ENCODE measurements at regions not wholly inside any gene's neighbourhood (a gene's known extent, or its start where the extent isn't known, plus 50 kb on each side); places are given as distances from the start of the nearest gene placed in this dataset.

GRCh38 chr5:143600396-143601075, 197.1 kb upstream of the NR3C1 start:
- Histone ChIP-seq H3K79me2 (ENCODE audit: low read length) (no peaks in the 10 kb centered on the region), H3K4me3 (ENCODE audit: low read length) (no peak overlapping the region), H3K36me3 (replicated peaks; ENCODE audit: insufficient read depth, low read length) (no peaks in the 10 kb centered on the region), H3K4me1 (ENCODE audit: low read length) (peaks cover 20% of the 10 kb centered on the region), H3K9me2 (replicated peaks; ENCODE audit: insufficient read depth, low read length) (no peaks in the 10 kb centered on the region), H2AFZ (ENCODE audit: low read length) (no peak overlapping the region), H3K4me2 (ENCODE audit: low read depth, low read length) (no peak overlapping the region), H3F3A (ENCODE audit: insufficient read depth, low read length) (0 out of 2 replicates have a peak, but pooled peaks cover under 1% of the 10 kb centered on the region), H3K27me3 (replicated peaks; ENCODE audit: insufficient read depth, low read length) (no peaks in the 10 kb centered on the region), H4K20me1 (ENCODE audit: insufficient read depth, low read length) (no peaks in the 10 kb centered on the region), H3K9ac (ENCODE audit: low read length) (no peak overlapping the region), H3K9me3 (replicated peaks; ENCODE audit: insufficient read depth, low read length) (no peaks in the 10 kb centered on the region), H3K27ac (ENCODE audit: low read length) (no peak overlapping the region)
- TF ChIP-seq CTCF (IDR thresholded peaks at IDR 0.05; ENCODE audit: low read length) (no peak), EZH2phosphoT487 (IDR thresholded peaks at IDR 0.05; ENCODE audit: low read length) (no peak), EZH2 (optimal IDR thresholded peaks at IDR 0.05; ENCODE audit: low read depth, low read length) (no peak)
- no peak for DNase-seq

GRCh38 chr5:143599474-143599873, 196.0 kb upstream of the NR3C1 start:
- Histone ChIP-seq H4K20me1 (ENCODE audit: insufficient read depth, low read length) (no peaks in the 10 kb centered on the region), H3K79me2 (ENCODE audit: low read length) (no peaks in the 10 kb centered on the region), H3K4me2 (ENCODE audit: low read depth, low read length) (no peak overlapping the region), H3K9me3 (replicated peaks; ENCODE audit: insufficient read depth, low read length) (no peaks in the 10 kb centered on the region), H3K4me1 (ENCODE audit: low read length) (peaks cover 20% of the 10 kb centered on the region), H3K27me3 (replicated peaks; ENCODE audit: insufficient read depth, low read length) (no peaks in the 10 kb centered on the region), H3K36me3 (replicated peaks; ENCODE audit: insufficient read depth, low read length) (no peaks in the 10 kb centered on the region), H3K9me2 (replicated peaks; ENCODE audit: insufficient read depth, low read length) (no peaks in the 10 kb centered on the region), H3F3A (ENCODE audit: insufficient read depth, low read length) (peaks cover 6% of the 10 kb centered on the region), H3K4me3 (ENCODE audit: low read length) (no peak overlapping the region), H3K9ac (ENCODE audit: low read length) (no peak overlapping the region), H3K27ac (ENCODE audit: low read length) (no peak overlapping the region), H2AFZ (ENCODE audit: low read length) (no peak overlapping the region)
- no peak for DNase-seq
- TF ChIP-seq EZH2 (optimal IDR thresholded peaks at IDR 0.05; ENCODE audit: low read depth, low read length) (no peak), EZH2phosphoT487 (IDR thresholded peaks at IDR 0.05; ENCODE audit: low read length) (no peak), CTCF (IDR thresholded peaks at IDR 0.05; ENCODE audit: low read length) (no peak)

- Histone ChIP-seq H3K4me3 (ENCODE audit: low read length) (no peak overlapping the region), H3F3A (ENCODE audit: insufficient read depth, low read length) (peaks cover 29% of the 10 kb centered on the region), H3K9ac (ENCODE audit: low read length) (no peak overlapping the region), H3K79me2 (ENCODE audit: low read length) (peaks cover 3% of the 10 kb centered on the region; the same call in 1 of the 2 replicates), H3K9me3 (replicated peaks; ENCODE audit: insufficient read depth, low read length) (no peaks in the 10 kb centered on the region), H3K9me2 (replicated peaks; ENCODE audit: insufficient read depth, low read length) (no peaks in the 10 kb centered on the region), H3K4me2 (ENCODE audit: low read depth, low read length) (no peak overlapping the region), H3K4me1 (ENCODE audit: low read length) (peaks cover 43% of the 10 kb centered on the region), H4K20me1 (ENCODE audit: insufficient read depth, low read length) (no peaks in the 10 kb centered on the region), H3K36me3 (replicated peaks; ENCODE audit: insufficient read depth, low read length) (no peaks in the 10 kb centered on the region), H3K27ac (ENCODE audit: low read length) (no peak overlapping the region), H3K27me3 (replicated peaks; ENCODE audit: insufficient read depth, low read length) (no peaks in the 10 kb centered on the region), H2AFZ (ENCODE audit: low read length) (no peak overlapping the region)
- TF ChIP-seq EZH2 (optimal IDR thresholded peaks at IDR 0.05; ENCODE audit: low read depth, low read length) (no peak), CTCF (IDR thresholded peaks at IDR 0.05; ENCODE audit: low read length) (no peak), EZH2phosphoT487 (IDR thresholded peaks at IDR 0.05; ENCODE audit: low read length) (no peak)
- no peak for DNase-seq
These were observed 193.3 kb upstream of the NR3C1 start for GRCh38 chr5:143596824-143597223.

All from MM.1S (cell line).